ENCODE measurements at regions not wholly inside any gene's neighbourhood (a gene's known extent, or its start where the extent isn't known, plus 50 kb on each side); places are given as distances from the start of the nearest gene placed in this dataset.

GRCh38 chr10:70998086-70998485, 109.7 kb upstream of the PCBD1 start:
- Mint-ChIP-seq H3K27ac (no peak overlapping the region), H3K4me1 (no peaks in the 10 kb centered on the region), H3K9me3 (peaks cover 3% of the 10 kb centered on the region), H3K27me3 (ENCODE audit: low read depth) (peaks cover 56% of the 10 kb centered on the region), H3K36me3 (no peaks in the 10 kb centered on the region), H3K4me3 (no peak overlapping the region)
- TF ChIP-seq, protein P1, sequence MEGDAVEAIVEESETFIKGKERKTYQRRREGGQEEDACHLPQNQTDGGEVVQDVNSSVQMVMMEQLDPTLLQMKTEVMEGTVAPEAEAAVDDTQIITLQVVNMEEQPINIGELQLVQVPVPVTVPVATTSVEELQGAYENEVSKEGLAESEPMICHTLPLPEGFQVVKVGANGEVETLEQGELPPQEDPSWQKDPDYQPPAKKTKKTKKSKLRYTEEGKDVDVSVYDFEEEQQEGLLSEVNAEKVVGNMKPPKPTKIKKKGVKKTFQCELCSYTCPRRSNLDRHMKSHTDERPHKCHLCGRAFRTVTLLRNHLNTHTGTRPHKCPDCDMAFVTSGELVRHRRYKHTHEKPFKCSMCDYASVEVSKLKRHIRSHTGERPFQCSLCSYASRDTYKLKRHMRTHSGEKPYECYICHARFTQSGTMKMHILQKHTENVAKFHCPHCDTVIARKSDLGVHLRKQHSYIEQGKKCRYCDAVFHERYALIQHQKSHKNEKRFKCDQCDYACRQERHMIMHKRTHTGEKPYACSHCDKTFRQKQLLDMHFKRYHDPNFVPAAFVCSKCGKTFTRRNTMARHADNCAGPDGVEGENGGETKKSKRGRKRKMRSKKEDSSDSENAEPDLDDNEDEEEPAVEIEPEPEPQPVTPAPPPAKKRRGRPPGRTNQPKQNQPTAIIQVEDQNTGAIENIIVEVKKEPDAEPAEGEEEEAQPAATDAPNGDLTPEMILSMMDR (IDR thresholded peaks at IDR 0.05; ENCODE audit: unreplicated experiment) = no peak
- DNase-seq (ENCODE audit: low spot score in 2 of 2, unreplicated experiment in 2 of 2) = no peak

DNA sequence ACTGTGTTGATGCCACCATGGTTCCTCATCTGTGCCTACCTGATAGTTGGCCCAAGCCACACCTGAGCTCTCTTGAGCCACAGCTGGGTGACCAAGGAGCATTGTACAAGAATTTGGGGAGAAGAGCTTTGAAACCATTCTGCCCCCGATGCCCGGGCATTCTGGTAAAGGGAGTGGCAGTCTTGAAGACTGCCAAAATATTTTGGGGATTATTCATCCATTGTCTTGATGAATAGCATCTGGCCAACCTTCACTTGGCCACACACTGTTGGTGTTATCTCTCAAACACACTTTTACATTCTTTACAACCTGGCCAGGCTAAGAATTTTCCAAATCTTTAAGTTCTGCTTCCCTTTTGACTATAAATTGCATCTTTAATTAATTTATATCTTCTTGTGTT, 113.1 kb upstream of the PCBD1 start:
- Mint-ChIP-seq H3K4me3 (no peak overlapping the region), H3K27ac (no peak overlapping the region), H3K27me3 (ENCODE audit: low read depth) (peaks cover 49% of the 10 kb centered on the region), H3K36me3 (no peaks in the 10 kb centered on the region), H3K4me1 (no peaks in the 10 kb centered on the region), H3K9me3 (peaks cover 3% of the 10 kb centered on the region)
- DNase-seq (ENCODE audit: low spot score in 2 of 2, unreplicated experiment in 2 of 2) = no peak
- TF ChIP-seq, protein P1 (IDR thresholded peaks at IDR 0.05; ENCODE audit: unreplicated experiment) = no peak

GRCh38 chr10:71004176-71005075, 116.1 kb upstream of the PCBD1 start:
- Mint-ChIP-seq H3K27ac (no peak overlapping the region), H3K4me3 (no peak overlapping the region), H3K27me3 (ENCODE audit: low read depth) (peaks cover 44% of the 10 kb centered on the region)

GRCh38 chr10:71005337-71006305, 117.3 kb upstream of the PCBD1 start:
- peaks cover 40% of the 10 kb centered on the region for H3K27me3 Mint-ChIP-seq (ENCODE audit: low read depth)
- no peaks in the 10 kb centered on the region for H3K4me1 Mint-ChIP-seq
- peaks cover 2% of the 10 kb centered on the region for H3K9me3 Mint-ChIP-seq
- H3K36me3 Mint-ChIP-seq = no peaks in the 10 kb centered on the region
- no peak overlapping the region for H3K27ac Mint-ChIP-seq
- TF ChIP-seq, protein P1 (IDR thresholded peaks at IDR 0.05; ENCODE audit: unreplicated experiment) = no peak
- no peak overlapping the region for H3K4me3 Mint-ChIP-seq
- no peak for DNase-seq (ENCODE audit: low spot score in 2 of 2, unreplicated experiment in 2 of 2)

More at GRCh38 chr10:71004176-71005075, 116.1 kb upstream of the PCBD1 start:
- Mint-ChIP-seq H3K4me1 (no peaks in the 10 kb centered on the region), H3K36me3 (no peaks in the 10 kb centered on the region), H3K9me3 (peaks cover 3% of the 10 kb centered on the region)
- TF ChIP-seq, protein P1 (IDR thresholded peaks at IDR 0.05; ENCODE audit: unreplicated experiment) = no peak
- DNase-seq (ENCODE audit: low spot score in 2 of 2, unreplicated experiment in 2 of 2) = no peak

DNA sequence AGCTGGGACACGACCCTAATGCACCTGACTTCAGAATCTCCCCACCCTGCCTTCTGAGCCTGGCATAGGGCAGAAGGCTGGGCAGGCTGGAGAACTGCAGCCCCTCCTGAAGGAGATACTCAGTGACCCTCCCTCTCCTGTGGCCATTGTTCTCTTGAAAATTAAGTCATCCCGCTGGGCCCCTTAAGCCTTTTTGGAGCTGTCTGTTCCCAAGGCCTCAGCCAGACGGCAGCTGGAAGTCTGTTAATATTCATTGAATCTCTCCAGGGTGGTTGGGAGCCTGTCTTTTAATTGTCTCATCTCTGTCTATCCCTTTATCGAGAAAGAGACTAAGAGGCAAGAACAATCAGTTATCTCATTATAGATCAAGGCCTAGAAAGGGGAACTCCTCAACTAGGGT, 118.1 kb upstream of the PCBD1 start:
- Mint-ChIP-seq H3K27me3 (ENCODE audit: low read depth) (peaks cover 36% of the 10 kb centered on the region), H3K27ac (no peak overlapping the region), H3K36me3 (no peaks in the 10 kb centered on the region), H3K9me3 (no peaks in the 10 kb centered on the region), H3K4me3 (no peak overlapping the region), H3K4me1 (no peaks in the 10 kb centered on the region)
- TF ChIP-seq, protein P1 (IDR thresholded peaks at IDR 0.05; ENCODE audit: unreplicated experiment) = no peak
- DNase-seq (ENCODE audit: low spot score in 2 of 2, unreplicated experiment in 2 of 2) = no peak

Measured in mesothelial cell of epicardium (in vitro differentiated cells).